CD14-positive monocyte (primary cell): ENCODE measurements at regions not wholly inside any gene's neighbourhood (a gene's known extent, or its start where the extent isn't known, plus 50 kb on each side); places are given as distances from the start of the nearest gene placed in this dataset.

Source experiments
- DNase-seq, 3 donors: peaks; one replicate each; pipeline ENCODE4 v3.0.0-alpha.2; 2011 to 2022
- H2AFZ ChIP-seq: 2 replicates; pipeline ENCODE4 v1.6.0; 2012; ENCODE audit warnings: mild to moderate bottlenecking, low read depth, low read length, inconsistent platforms; ENCODE audit not compliant: insufficient read depth, poor library complexity, severe bottlenecking
- H3K27ac ChIP-seq, 2 donors: 1 replicate in 1 of 2; 2 replicates in 1 of 2; pipeline ENCODE4 v1.5.1; 2012 to 2013; ENCODE audit warnings: low read length in 2 of 2, control low read depth in 1 of 2, inconsistent platforms in 1 of 2, low read depth in 1 of 2, mild to moderate bottlenecking in 1 of 2
- H3K27me3 ChIP-seq, 2 donors: one replicate each; pipeline versions ENCODE4 v1.6.0 to v1.6.1; 2011 to 2013; ENCODE audit warnings: low read length in 2 of 2; ENCODE audit not compliant: control insufficient read depth in 2 of 2, insufficient read depth in 2 of 2
- H3K36me3 ChIP-seq, 2 donors: replicated peaks in 1 of 2; 1 replicate in 1 of 2; 2 replicates in 1 of 2; pipeline versions ENCODE4 v1.5.1 to v1.6.1; 2012 to 2013; ENCODE audit warnings: low read length in 2 of 2, control low read depth in 1 of 2, inconsistent platforms in 1 of 2, mild to moderate bottlenecking in 1 of 2; ENCODE audit not compliant: insufficient read depth in 2 of 2, control insufficient read depth in 1 of 2
- H3K4me1 ChIP-seq, 2 donors: 1 replicate in 1 of 2; 2 replicates in 1 of 2; pipeline versions ENCODE4 v1.5.1 to v1.6.1; 2012 to 2013; ENCODE audit warnings: low read length in 2 of 2, control low read depth in 1 of 2, inconsistent platforms in 1 of 2, mild to moderate bottlenecking in 1 of 2, moderate library complexity in 1 of 2; ENCODE audit not compliant: insufficient read depth in 2 of 2, control insufficient read depth in 1 of 2
- H3K4me2 ChIP-seq: replicated peaks from 2 replicates; pipeline ENCODE3; 2012; ENCODE audit warnings: low read length, moderate library complexity, mild to moderate bottlenecking; ENCODE audit not compliant: poor library complexity, severe bottlenecking; ENCODE audit errors: extremely low read depth
- H3K4me3 ChIP-seq, 3 experiments: fragments of 200-600 bp in 1 of 3; sonication (generic) in 1 of 3; replicated peaks in 1 of 3; 1 replicate in 2 of 3; 2 replicates in 1 of 3; pipeline ENCODE4 v1.5.1; 2011 to 2013; ENCODE audit warnings: low read length in 3 of 3, mild to moderate bottlenecking in 3 of 3, control low read depth in 2 of 3, low read depth in 2 of 3, inconsistent platforms in 1 of 3, moderate library complexity in 1 of 3
- H3K79me2 ChIP-seq: 2 replicates; pipeline ENCODE4 v1.6.0; 2012; ENCODE audit warnings: mild to moderate bottlenecking, control low read depth, inconsistent platforms, low read length, moderate library complexity; ENCODE audit not compliant: insufficient read depth
- H3K9ac ChIP-seq: 2 replicates; pipeline ENCODE4 v1.6.0; 2017; ENCODE audit warnings: low read length, mild to moderate bottlenecking; ENCODE audit not compliant: insufficient read depth, poor library complexity, severe bottlenecking
- H3K9me3 ChIP-seq, 2 donors: replicated peaks in 1 of 2; 1 replicate in 1 of 2; 2 replicates in 1 of 2; pipeline versions ENCODE4 v1.5.1 to v1.6.1; 2012 to 2013; ENCODE audit warnings: low read length in 2 of 2, control low read depth in 1 of 2; ENCODE audit not compliant: control insufficient read depth in 1 of 2, insufficient read depth in 1 of 2
- H4K20me1 ChIP-seq: 2 replicates; pipeline ENCODE4 v1.6.0; 2012; ENCODE audit warnings: mild to moderate bottlenecking, low read length, control low read depth, moderate library complexity; ENCODE audit not compliant: insufficient read depth
- H3K27ac Mint-ChIP-seq, 7 donors: one replicate each; pipeline ENCODE4 v1.8.0; 2020; ENCODE audit warnings: mild to moderate bottlenecking in 7 of 7, mixed read lengths in 7 of 7, moderate library complexity in 6 of 7, inconsistent platforms in 2 of 7
- H3K27me3 Mint-ChIP-seq, 3 donors: one replicate each; pipeline ENCODE4 v1.8.0; 2021 to 2022; ENCODE audit warnings: low read depth in 3 of 3, mild to moderate bottlenecking in 3 of 3, mixed read lengths in 3 of 3, moderate library complexity in 3 of 3, inconsistent platforms in 1 of 3
- H3K36me3 Mint-ChIP-seq, 2 donors: one replicate each; pipeline ENCODE4 v1.8.0; 2020; ENCODE audit warnings: mixed read lengths in 2 of 2, inconsistent platforms in 1 of 2, mild to moderate bottlenecking in 1 of 2
- H3K4me1 Mint-ChIP-seq: one replicate; pipeline ENCODE4 v1.8.0; 2020; ENCODE audit warnings: mild to moderate bottlenecking, mixed read lengths
- H3K4me3 Mint-ChIP-seq, 2 donors: one replicate each; pipeline ENCODE4 v1.8.0; 2020; ENCODE audit warnings: mild to moderate bottlenecking in 2 of 2, mixed read lengths in 2 of 2, moderate library complexity in 1 of 2
- H3K9me3 Mint-ChIP-seq, 7 donors: one replicate each; pipeline ENCODE4 v1.8.0; 2020 to 2022; ENCODE audit warnings: mixed read lengths in 7 of 7, mild to moderate bottlenecking in 6 of 7, moderate library complexity in 6 of 7, inconsistent platforms in 2 of 7
- CTCF ChIP-seq: fragments of 200-600 bp; IDR thresholded peaks from one replicate; pipeline ENCODE4 v1.8.0; 2022; ENCODE audit warnings: antibody characterized with exemption, mild to moderate bottlenecking
- WGBS: methylation state at CpG from one replicate; pipeline ENCODE4 v1.1.5; 2013; ENCODE audit warnings: missing lambda C conversion rate; ENCODE audit not compliant: insufficient coverage; 5-methylcytosine and 5-hydroxymethylcytosine counted together
- intact Hi-C, 2 donors: fragments of 100-400 bp; cut with micrococcal nuclease; formaldehyde crosslinking; loops; one replicate each; pipeline versions ENCODE4 v1.15.0 to v1.15.1; 2023

GRCh38 chr19:46959894-46960556 is 59.6 kb upstream of the NPAS1 start:
- Histone ChIP-seq H3K27me3 (no peaks in the 10 kb centered on the region), H3K4me1 (peaks cover 6 to 11% of the 10 kb centered on the region in 2 donors), H4K20me1 (peaks cover 23% of the 10 kb centered on the region), H3K4me3 (no peak overlapping the region), H3K9me3 (no peaks in the 10 kb centered on the region), H3K79me2 (no peaks in the 10 kb centered on the region), H3K27ac (no peak overlapping the region), H3K36me3 (no peaks in the 10 kb centered on the region), H2AFZ (no peak overlapping the region), H3K4me2 (no peak overlapping the region), H3K9ac (no peak overlapping the region)
- intact Hi-C loops = no loop called here
- 100% methylated on average over 1 of the region's 5 CpGs for WGBS
- H3K4me1 Mint-ChIP-seq = peaks cover 13% of the 10 kb centered on the region
- H3K27me3 Mint-ChIP-seq = no peaks in the 10 kb centered on the region
- no peak overlapping the region for H3K27ac Mint-ChIP-seq
- no peak for TF ChIP-seq CTCF
- no peak overlapping the region for H3K4me3 Mint-ChIP-seq
- DNase-seq = no peak
- peaks cover 1 to 3% of the 10 kb centered on the region in 2 donors for H3K36me3 Mint-ChIP-seq
- H3K9me3 Mint-ChIP-seq = no peaks in the 10 kb centered on the region

GRCh38 chr19:46962030-46962570 is 57.5 kb upstream of the NPAS1 start:
- Histone ChIP-seq H3K4me2 (no peak overlapping the region), H3K27ac (no peak overlapping the region), H3K27me3 (no peaks in the 10 kb centered on the region), H3K4me3 (no peak overlapping the region), H3K9me3 (no peaks in the 10 kb centered on the region), H3K79me2 (no peaks in the 10 kb centered on the region), H3K4me1 (peaks cover 0 to under 1% of the 10 kb centered on the region in 2 donors), H3K36me3 (peaks cover 0 to 16% of the 10 kb centered on the region in 2 donors), H3K9ac (no peak overlapping the region), H4K20me1 (peaks cover 17% of the 10 kb centered on the region), H2AFZ (no peak overlapping the region)
- peaks cover 5% of the 10 kb centered on the region for H3K4me1 Mint-ChIP-seq
- peaks cover 16 to 17% of the 10 kb centered on the region in 2 donors for H3K36me3 Mint-ChIP-seq
- peak overlapping the region in 2 of 7 donors; percentile 12 to 61 for H3K27ac Mint-ChIP-seq
- no peaks in the 10 kb centered on the region for H3K9me3 Mint-ChIP-seq
- DNase-seq = no peak
- H3K27me3 Mint-ChIP-seq = no peaks in the 10 kb centered on the region
- no peak overlapping the region for H3K4me3 Mint-ChIP-seq
- TF ChIP-seq CTCF = no peak
- WGBS = no CpG with 5 or more reads among the region's 2 CpGs
- intact Hi-C loops = no loop called here
